ENCODE measurements at regions not wholly inside any gene's neighbourhood (a gene's known extent, or its start where the extent isn't known, plus 50 kb on each side); places are given as distances from the start of the nearest gene placed in this dataset.

DNA sequence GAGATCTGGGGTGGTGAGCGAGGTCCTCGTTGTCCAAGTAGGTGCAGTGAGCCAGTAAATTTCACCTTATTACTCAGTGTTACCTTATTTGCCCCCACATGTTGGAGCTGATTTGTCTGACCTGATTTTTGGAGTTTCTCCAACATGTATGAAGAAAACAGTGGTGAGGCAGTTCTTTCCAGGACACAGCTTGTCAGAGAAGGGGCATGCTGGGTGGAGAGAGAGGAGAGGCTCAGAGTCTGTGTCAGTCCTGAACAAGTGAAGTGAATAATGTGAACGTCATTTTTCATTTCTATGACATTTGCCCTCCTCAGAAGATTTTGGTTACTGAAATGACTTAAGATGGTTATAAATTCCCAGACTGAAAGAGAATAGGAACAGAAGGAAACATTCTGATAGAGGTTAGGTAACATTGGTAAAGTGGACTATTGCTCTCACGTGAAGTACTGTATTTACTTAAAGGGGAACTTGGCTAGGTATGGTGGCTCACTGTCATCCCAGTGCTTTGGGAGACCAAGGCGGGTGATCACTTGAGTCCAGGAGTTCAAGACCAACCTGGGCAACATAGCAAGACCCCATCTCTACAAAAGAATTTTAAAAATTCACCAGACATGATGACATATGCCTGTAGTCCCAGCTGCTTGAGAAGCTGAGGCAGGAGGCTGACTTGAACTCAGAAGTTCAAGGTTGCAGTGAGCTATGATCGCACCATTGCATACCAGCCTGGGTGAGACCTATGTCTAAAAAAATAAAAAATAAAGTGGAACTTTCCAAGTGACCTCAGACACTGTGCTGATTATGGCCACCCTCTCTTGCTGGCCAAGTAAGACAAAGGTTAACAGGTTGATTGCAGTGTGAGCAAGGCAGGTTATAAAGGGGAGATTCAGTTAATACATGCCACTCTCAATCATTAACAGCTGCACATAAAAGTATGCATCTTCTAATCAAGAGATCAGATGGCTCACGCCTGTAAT, 184.3 kb downstream of the EDN1 start:
- no peak overlapping the region for H4K8ac ChIP-seq (replicated peaks; ENCODE audit: insufficient read length, low read depth, low read length)
- no peak overlapping the region for H3K56ac ChIP-seq (ENCODE audit: insufficient read length, low read depth, low read length)
- no peak overlapping the region for H3K4me2 ChIP-seq (ENCODE audit: insufficient read depth, insufficient read length, low read length)
- no peak overlapping the region for H2BK5ac ChIP-seq (ENCODE audit: insufficient read length, low read length)
- H2BK15ac ChIP-seq (ENCODE audit: low read depth, low read length) = no peak overlapping the region
- Mint-ChIP-seq H3K36me3 (ENCODE audit: insufficient read depth in 1 of 3, low read depth in 3 of 3) (peaks cover 0 to 6% (median 0%) of the 10 kb centered on the region in 3 experiments; a peak in 1 of 7 replicates), H3K4me1 (peaks cover 26 to 38% of the 10 kb centered on the region in 2 experiments), H3K27me3 (ENCODE audit: low read depth) (no peaks in the 10 kb centered on the region), H3K27ac (peak overlapping the region in 2 of 3 experiments; percentile 76 to 98; a peak in 2 of 7 replicates), H3K4me3 (no peak overlapping the region), H3K9me3 (no peaks in the 10 kb centered on the region)
- no peaks in the 10 kb centered on the region for H3K23me2 ChIP-seq (ENCODE audit: insufficient read length, low read depth, low read length, poor library complexity, severe bottlenecking)
- no peak overlapping the region for H2BK12ac ChIP-seq (ENCODE audit: insufficient read length, low read depth, low read length)
- H3K27me3 ChIP-seq (ENCODE audit: insufficient read depth, low read length) = no peaks in the 10 kb centered on the region
- TF ChIP-seq, protein P1, sequence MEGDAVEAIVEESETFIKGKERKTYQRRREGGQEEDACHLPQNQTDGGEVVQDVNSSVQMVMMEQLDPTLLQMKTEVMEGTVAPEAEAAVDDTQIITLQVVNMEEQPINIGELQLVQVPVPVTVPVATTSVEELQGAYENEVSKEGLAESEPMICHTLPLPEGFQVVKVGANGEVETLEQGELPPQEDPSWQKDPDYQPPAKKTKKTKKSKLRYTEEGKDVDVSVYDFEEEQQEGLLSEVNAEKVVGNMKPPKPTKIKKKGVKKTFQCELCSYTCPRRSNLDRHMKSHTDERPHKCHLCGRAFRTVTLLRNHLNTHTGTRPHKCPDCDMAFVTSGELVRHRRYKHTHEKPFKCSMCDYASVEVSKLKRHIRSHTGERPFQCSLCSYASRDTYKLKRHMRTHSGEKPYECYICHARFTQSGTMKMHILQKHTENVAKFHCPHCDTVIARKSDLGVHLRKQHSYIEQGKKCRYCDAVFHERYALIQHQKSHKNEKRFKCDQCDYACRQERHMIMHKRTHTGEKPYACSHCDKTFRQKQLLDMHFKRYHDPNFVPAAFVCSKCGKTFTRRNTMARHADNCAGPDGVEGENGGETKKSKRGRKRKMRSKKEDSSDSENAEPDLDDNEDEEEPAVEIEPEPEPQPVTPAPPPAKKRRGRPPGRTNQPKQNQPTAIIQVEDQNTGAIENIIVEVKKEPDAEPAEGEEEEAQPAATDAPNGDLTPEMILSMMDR (conservative IDR thresholded peaks at IDR 0.05) = no peak
- no peak overlapping the region for H3K23ac ChIP-seq (ENCODE audit: insufficient read length, low read depth, low read length)
- no peaks in the 10 kb centered on the region for H3K9me3 ChIP-seq (ENCODE audit: control insufficient read depth, low read depth, low read length)
- H4K91ac ChIP-seq (ENCODE audit: insufficient read length, low read depth, low read length) = no peak overlapping the region
- no peak overlapping the region for H2BK120ac ChIP-seq (ENCODE audit: low read depth, low read length, poor library complexity, severe bottlenecking)
- no peak for DNase-seq
- WGBS (ENCODE audit: extremely low coverage, insufficient read length, low lambda C conversion rate) = no CpG with 5 or more reads among the region's 7 CpGs
- H4K20me1 ChIP-seq (ENCODE audit: control insufficient read depth, insufficient read depth, insufficient read length) = no peaks in the 10 kb centered on the region
- no peak overlapping the region for H3K9ac ChIP-seq (ENCODE audit: extremely low read depth, insufficient read length, low read length)
- H2AFZ ChIP-seq (ENCODE audit: low read length) = no peak overlapping the region
- no peak overlapping the region for H3K14ac ChIP-seq (ENCODE audit: insufficient read depth, low read length)
- H3K27ac ChIP-seq (ENCODE audit: insufficient read length, low read depth, low read length) = no peak overlapping the region
- peaks cover 3% of the 10 kb centered on the region; the same call in 1 of the 2 replicates for H3K4me1 ChIP-seq (ENCODE audit: insufficient read depth, low read length)
- H3K79me2 ChIP-seq (ENCODE audit: insufficient read depth, low read length) = no peaks in the 10 kb centered on the region
- H3T11ph ChIP-seq (ENCODE audit: low read length) = no peak overlapping the region
- no peak overlapping the region for H2BK20ac ChIP-seq (ENCODE audit: low read depth, low read length, poor library complexity, severe bottlenecking)
- H3K79me1 ChIP-seq (ENCODE audit: insufficient read depth, low read depth, low read length, poor library complexity, severe bottlenecking) = no peaks in the 10 kb centered on the region
- no peak overlapping the region for H2AK5ac ChIP-seq (ENCODE audit: insufficient read length, low read length)
- no peak overlapping the region for H3K18ac ChIP-seq (ENCODE audit: insufficient read length, low read depth, low read length)
- no peak overlapping the region for H3K4ac ChIP-seq (ENCODE audit: low read depth, low read length)
- no peak overlapping the region for H4K5ac ChIP-seq (ENCODE audit: insufficient read length, low read depth, low read length)

Measured in H9 (cell line).